ENCODE measurements at regions not wholly inside any gene's neighbourhood (a gene's known extent, or its start where the extent isn't known, plus 50 kb on each side); places are given as distances from the start of the nearest gene placed in this dataset.

- no peak for DNase-seq (ENCODE audit: low spot score)
- TF ChIP-seq, protein P1, sequence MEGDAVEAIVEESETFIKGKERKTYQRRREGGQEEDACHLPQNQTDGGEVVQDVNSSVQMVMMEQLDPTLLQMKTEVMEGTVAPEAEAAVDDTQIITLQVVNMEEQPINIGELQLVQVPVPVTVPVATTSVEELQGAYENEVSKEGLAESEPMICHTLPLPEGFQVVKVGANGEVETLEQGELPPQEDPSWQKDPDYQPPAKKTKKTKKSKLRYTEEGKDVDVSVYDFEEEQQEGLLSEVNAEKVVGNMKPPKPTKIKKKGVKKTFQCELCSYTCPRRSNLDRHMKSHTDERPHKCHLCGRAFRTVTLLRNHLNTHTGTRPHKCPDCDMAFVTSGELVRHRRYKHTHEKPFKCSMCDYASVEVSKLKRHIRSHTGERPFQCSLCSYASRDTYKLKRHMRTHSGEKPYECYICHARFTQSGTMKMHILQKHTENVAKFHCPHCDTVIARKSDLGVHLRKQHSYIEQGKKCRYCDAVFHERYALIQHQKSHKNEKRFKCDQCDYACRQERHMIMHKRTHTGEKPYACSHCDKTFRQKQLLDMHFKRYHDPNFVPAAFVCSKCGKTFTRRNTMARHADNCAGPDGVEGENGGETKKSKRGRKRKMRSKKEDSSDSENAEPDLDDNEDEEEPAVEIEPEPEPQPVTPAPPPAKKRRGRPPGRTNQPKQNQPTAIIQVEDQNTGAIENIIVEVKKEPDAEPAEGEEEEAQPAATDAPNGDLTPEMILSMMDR (IDR thresholded peaks at IDR 0.05; ENCODE audit: extremely low read depth, insufficient read depth, missing control alignments) = no peak
- in situ Hi-C loops (cut with MboI; ENCODE audit: low pct_unique_long_range_greater_than_20kb, low sequenced_read_pairs, unreplicated experiment) = no loop called here
Observed at GRCh38 chr1:244322181-244322580, 129.5 kb downstream of the ADSS2 start.

DNA sequence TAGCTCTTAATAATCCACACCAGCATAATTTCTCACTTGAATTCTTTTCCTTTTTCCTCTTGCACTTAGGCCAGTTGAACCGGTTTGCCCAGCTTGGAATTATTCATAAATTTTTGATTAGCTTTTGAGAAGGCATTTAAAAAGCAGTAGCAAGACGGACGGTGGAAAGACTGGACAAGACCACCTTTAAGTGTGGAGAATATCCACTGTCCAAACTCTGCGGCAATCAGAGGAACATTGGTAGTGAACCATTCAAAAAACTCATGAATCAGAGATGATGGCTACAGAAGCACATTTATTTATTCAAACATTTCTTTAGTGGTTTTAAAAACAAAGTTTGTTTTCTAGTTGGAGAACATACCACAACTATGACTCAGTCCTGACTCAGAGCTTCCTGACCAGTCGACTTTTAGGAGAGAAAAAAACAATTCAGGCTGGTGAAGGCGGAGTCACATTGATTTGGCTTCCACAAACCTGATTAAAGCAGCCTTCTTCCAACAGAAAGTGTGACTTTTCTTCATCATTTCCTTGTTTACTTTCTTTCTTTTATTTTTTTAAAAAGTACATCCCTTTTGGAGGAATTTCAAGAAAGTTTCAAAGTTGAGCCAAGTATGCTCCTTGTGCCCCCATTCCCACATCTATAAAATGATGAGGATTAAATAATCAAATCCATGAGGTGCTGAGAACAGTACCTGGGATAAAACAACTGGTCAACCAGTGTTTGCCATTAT is 128.8 kb downstream of the ADSS2 start:
- DNase-seq (ENCODE audit: low spot score) = no peak
- TF ChIP-seq, protein P1 (IDR thresholded peaks at IDR 0.05; ENCODE audit: extremely low read depth, insufficient read depth, missing control alignments) = no peak
- in situ Hi-C loops (cut with MboI; ENCODE audit: low pct_unique_long_range_greater_than_20kb, low sequenced_read_pairs, unreplicated experiment) = no loop called here

- TF ChIP-seq, protein P1 (IDR thresholded peaks at IDR 0.05; ENCODE audit: extremely low read depth, insufficient read depth, missing control alignments) = no peak
- no peak for DNase-seq (ENCODE audit: low spot score)
- in situ Hi-C loops (cut with MboI; ENCODE audit: low pct_unique_long_range_greater_than_20kb, low sequenced_read_pairs, unreplicated experiment) = no loop called here
Observed at GRCh38 chr1:244324176-244324883, 127.4 kb downstream of the ADSS2 start.

- TF ChIP-seq, protein P1 (IDR thresholded peaks at IDR 0.05; ENCODE audit: extremely low read depth, insufficient read depth, missing control alignments) = no peak
- in situ Hi-C loops (cut with MboI; ENCODE audit: low pct_unique_long_range_greater_than_20kb, low sequenced_read_pairs, unreplicated experiment) = no loop called here
- DNase-seq (ENCODE audit: low spot score) = no peak
Observed at GRCh38 chr1:244325056-244325758, 126.5 kb downstream of the ADSS2 start.

DNA sequence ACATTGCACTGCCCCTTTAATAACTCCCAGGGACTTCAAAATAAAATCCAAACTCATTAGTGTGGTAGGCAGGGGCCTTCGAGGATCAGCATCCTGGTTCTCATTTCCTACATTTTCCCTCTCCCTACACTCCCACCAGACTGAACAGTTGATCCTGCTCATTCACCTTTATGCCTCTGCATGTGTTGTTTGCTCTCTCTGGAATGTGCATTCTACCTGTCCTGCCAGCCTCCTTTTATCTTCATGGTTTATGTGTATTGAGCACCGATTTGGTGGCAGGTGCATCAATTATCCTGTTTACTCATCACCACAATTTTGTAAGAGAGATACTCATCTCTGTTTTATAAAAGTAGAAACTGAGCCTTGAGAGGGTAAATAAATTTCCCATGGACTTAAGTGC is 125.0 kb downstream of the ADSS2 start:
- DNase-seq (ENCODE audit: low spot score) = no peak
- in situ Hi-C loops (cut with MboI; ENCODE audit: low pct_unique_long_range_greater_than_20kb, low sequenced_read_pairs, unreplicated experiment) = no loop called here
- TF ChIP-seq, protein P1 (IDR thresholded peaks at IDR 0.05; ENCODE audit: extremely low read depth, insufficient read depth, missing control alignments) = no peak

DNA sequence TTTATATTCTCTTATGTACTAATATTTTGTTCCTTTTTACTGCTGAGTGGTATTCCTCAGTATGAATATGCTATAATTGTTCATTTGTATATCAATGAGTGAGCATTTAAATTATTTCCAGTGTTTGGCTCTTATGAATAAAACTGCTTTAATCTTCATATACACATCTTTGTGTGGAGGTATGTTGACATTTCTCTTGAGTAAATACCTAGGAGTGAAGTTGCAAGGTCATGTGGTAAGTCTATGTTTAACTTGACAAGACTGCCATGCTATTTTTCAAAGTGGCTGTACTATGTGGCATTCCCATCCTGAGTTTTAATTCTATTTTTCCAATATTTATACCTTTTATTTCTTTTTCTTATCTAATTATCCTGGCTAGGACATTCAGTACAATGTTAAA is 124.2 kb downstream of the ADSS2 start:
- TF ChIP-seq, protein P1 (IDR thresholded peaks at IDR 0.05; ENCODE audit: extremely low read depth, insufficient read depth, missing control alignments) = no peak
- DNase-seq (ENCODE audit: low spot score) = no peak
- in situ Hi-C loops (cut with MboI; ENCODE audit: low pct_unique_long_range_greater_than_20kb, low sequenced_read_pairs, unreplicated experiment) = no loop called here
